BJ (cell line): ENCODE measurements at regions not wholly inside any gene's neighbourhood (a gene's known extent, or its start where the extent isn't known, plus 50 kb on each side); places are given as distances from the start of the nearest gene placed in this dataset.

Experiments used
- CTCF ChIA-PET: fragments of 350-600 bp; formaldehyde crosslinking; extraction: SDS; loops from one replicate; lab custom pipeline; 2021; ENCODE audit warnings: antibody characterized with exemption, inconsistent platforms; lab: Yijun Ruan, JAX
- POLR2A ChIA-PET: fragments of 300-600 bp; sonication (Branson Sonifier 250); formaldehyde crosslinking; extraction: SDS; loops from one replicate; lab custom pipeline; 2021; ENCODE audit warnings: antibody characterized with exemption; lab: Charles Lee
- DNase-seq: peaks from one replicate; pipeline ENCODE4 v3.0.0-alpha.2; 2011; ENCODE audit warnings: low read depth
- H3K27me3 ChIP-seq: 2 replicates; pipeline ENCODE4 v1.6.0; 2011; ENCODE audit warnings: low read length; ENCODE audit not compliant: control insufficient read depth, insufficient read depth
- H3K36me3 ChIP-seq: 2 replicates; pipeline ENCODE4 v1.5.1; 2011; ENCODE audit warnings: low read length; ENCODE audit not compliant: control insufficient read depth, insufficient read depth
- H3K4me3 ChIP-seq: 2 replicates; pipeline ENCODE4 v1.5.1; 2011; ENCODE audit warnings: low read depth, mild to moderate bottlenecking, control low read depth, low read length
- CTCF ChIP-seq: IDR thresholded peaks from 2 replicates; pipeline ENCODE4 v1.5.1; 2011; ENCODE audit warnings: low read depth, mild to moderate bottlenecking, control low read depth, inconsistent platforms, low read length, moderate library complexity; ENCODE audit not compliant: insufficient read depth

GRCh38 chr17:68812876-68813584 is 142.2 kb downstream of the ABCA8 start:
- no peak for DNase-seq
- TF ChIP-seq CTCF: no peak
- POLR2A ChIA-PET: no interaction called here

GRCh38 chr17:68809148-68809547 is 146.0 kb downstream of the ABCA8 start:
- H3K27me3 ChIP-seq: no peaks in the 10 kb centered on the region
- no peaks in the 10 kb centered on the region for H3K36me3 ChIP-seq
- ChIA-PET POLR2A (no interaction called here), CTCF (interaction anchor here (1.5 kb wide), 1 partner anchor 14 kb away, joined by 4 read pairs; no protein-coding TSS in a partner anchor)
- TF ChIP-seq CTCF: no peak
- no peak for DNase-seq
- H3K4me3 ChIP-seq: no peak overlapping the region

More at GRCh38 chr17:68812876-68813584, 142.2 kb downstream of the ABCA8 start:
- H3K36me3 ChIP-seq: no peaks in the 10 kb centered on the region
- CTCF ChIA-PET: no interaction called here
- no peaks in the 10 kb centered on the region for H3K27me3 ChIP-seq
- no peak overlapping the region for H3K4me3 ChIP-seq

GRCh38 chr17:68807998-68808772 is 147.0 kb downstream of the ABCA8 start:
- DNase-seq: no peak
- H3K36me3 ChIP-seq: no peaks in the 10 kb centered on the region
- no peak for TF ChIP-seq CTCF
- POLR2A ChIA-PET: no interaction called here
- no peak overlapping the region for H3K4me3 ChIP-seq
- no peaks in the 10 kb centered on the region; the same call in 1 of the 2 replicates for H3K27me3 ChIP-seq
- CTCF ChIA-PET: interaction anchor here (0.8 to 1.0 kb wide), 3 partner anchors 9 to 14 kb away, joined by 3 to 4 read pairs (median 4); no protein-coding TSS in a partner anchor

- CTCF ChIA-PET: interaction anchor here (1.7 kb wide), 1 partner anchor 11 kb away, joined by 4 read pairs; no protein-coding TSS in a partner anchor
- no peak overlapping the region for H3K4me3 ChIP-seq
- no peaks in the 10 kb centered on the region for H3K36me3 ChIP-seq
- POLR2A ChIA-PET: no interaction called here
- TF ChIP-seq CTCF: no peak
- no peaks in the 10 kb centered on the region; the same call in 1 of the 2 replicates for H3K27me3 ChIP-seq
- no peak for DNase-seq
Observed at GRCh38 chr17:68805609-68806008, 149.6 kb downstream of the ABCA8 start.
